ENCODE measurements at regions not wholly inside any gene's neighbourhood (a gene's known extent, or its start where the extent isn't known, plus 50 kb on each side); places are given as distances from the start of the nearest gene placed in this dataset.
"Not testable (repeated sequence)": the region's sequence is repeated elsewhere in the genome, so short reads cannot be mapped to it uniquely, and the experiment has no call there.

GRCh38 chr5:160496784-160497183 lies 75.1 kb downstream of the PTTG1 start:
- TF ChIP-seq CTCF (conservative IDR thresholded peaks at IDR 0.05; ENCODE audit: control insufficient read depth, insufficient read depth, low read depth, low read length): no peak
- DNase-seq (ENCODE audit: low read depth): no peak
- H3K4me3 ChIP-seq (ENCODE audit: control insufficient read depth, low read depth, low read length): no peak overlapping the region

GRCh38 chr5:160497878-160498277 lies 76.2 kb downstream of the PTTG1 start:
- no peak for DNase-seq (ENCODE audit: low read depth)
- no peak overlapping the region for H3K4me3 ChIP-seq (ENCODE audit: control insufficient read depth, low read depth, low read length)
- TF ChIP-seq CTCF (conservative IDR thresholded peaks at IDR 0.05; ENCODE audit: control insufficient read depth, insufficient read depth, low read depth, low read length): no peak

- not testable (repeated sequence) for H3K4me3 ChIP-seq (ENCODE audit: control insufficient read depth, low read depth, low read length); DNase-seq (ENCODE audit: low read depth)
Measured at GRCh38 chr5:160498441-160499043, 76.9 kb downstream of the PTTG1 start.

GRCh38 chr5:160500786-160501779 lies 79.4 kb downstream of the PTTG1 start:
- TF ChIP-seq CTCF (conservative IDR thresholded peaks at IDR 0.05; ENCODE audit: control insufficient read depth, insufficient read depth, low read depth, low read length): no peak
- no peak overlapping the region for H3K4me3 ChIP-seq (ENCODE audit: control insufficient read depth, low read depth, low read length)
- DNase-seq (ENCODE audit: low read depth): no peak

GRCh38 chr5:160504906-160505305 lies 83.3 kb downstream of the PTTG1 start:
- TF ChIP-seq CTCF (conservative IDR thresholded peaks at IDR 0.05; ENCODE audit: control insufficient read depth, insufficient read depth, low read depth, low read length): no peak
- no peak for DNase-seq (ENCODE audit: low read depth)
- H3K4me3 ChIP-seq (ENCODE audit: control insufficient read depth, low read depth, low read length): no peak overlapping the region

- H3K4me3 ChIP-seq (ENCODE audit: control insufficient read depth, low read depth, low read length): no peak overlapping the region
- peak; percentile 32 for DNase-seq (ENCODE audit: low read depth)
- TF ChIP-seq CTCF (conservative IDR thresholded peaks at IDR 0.05; ENCODE audit: control insufficient read depth, insufficient read depth, low read depth, low read length): no peak
Measured at GRCh38 chr5:160506006-160507004, 84.7 kb downstream of the PTTG1 start.
